ENCODE measurements at regions not wholly inside any gene's neighbourhood (a gene's known extent, or its start where the extent isn't known, plus 50 kb on each side); places are given as distances from the start of the nearest gene placed in this dataset.

- Histone ChIP-seq H3K36me3 (ENCODE audit: insufficient read depth, low read length) (no peaks in the 10 kb centered on the region), H3K4me2 (ENCODE audit: low read length) (no peak overlapping the region), H3K9ac (ENCODE audit: low read depth, low read length) (no peak overlapping the region), H3K9me3 (replicated peaks; ENCODE audit: low read length) (no peaks in the 10 kb centered on the region), H3K27me3 (ENCODE audit: control insufficient read depth, insufficient read depth, low read length) (no peaks in the 10 kb centered on the region), H3K4me3 (ENCODE audit: low read length) (no peak overlapping the region), H3K4me1 (ENCODE audit: control insufficient read depth, insufficient read depth, low read length) (no peaks in the 10 kb centered on the region)
Measured at GRCh38 chr16:64534180-64534780, 587.6 kb downstream of the CDH11 start.

GRCh38 chr16:64532691-64533090, 589.2 kb downstream of the CDH11 start:
- no peak overlapping the region for H3K4me2 ChIP-seq (ENCODE audit: low read length)
- H3K4me1 ChIP-seq (ENCODE audit: control insufficient read depth, insufficient read depth, low read length): no peaks in the 10 kb centered on the region
- no peaks in the 10 kb centered on the region for H3K36me3 ChIP-seq (ENCODE audit: insufficient read depth, low read length)
- H3K9ac ChIP-seq (ENCODE audit: low read depth, low read length): no peak overlapping the region
- no peaks in the 10 kb centered on the region for H3K9me3 ChIP-seq (replicated peaks; ENCODE audit: low read length)
- no peaks in the 10 kb centered on the region for H3K27me3 ChIP-seq (ENCODE audit: control insufficient read depth, insufficient read depth, low read length)
- H3K4me3 ChIP-seq (ENCODE audit: low read length): no peak overlapping the region

GRCh38 chr16:64532117-64532516, 589.7 kb downstream of the CDH11 start:
- Histone ChIP-seq H3K9ac (ENCODE audit: low read depth, low read length) (no peak overlapping the region), H3K9me3 (replicated peaks; ENCODE audit: low read length) (no peaks in the 10 kb centered on the region), H3K4me2 (ENCODE audit: low read length) (no peak overlapping the region), H3K4me1 (ENCODE audit: control insufficient read depth, insufficient read depth, low read length) (no peaks in the 10 kb centered on the region), H3K4me3 (ENCODE audit: low read length) (no peak overlapping the region), H3K36me3 (ENCODE audit: insufficient read depth, low read length) (no peaks in the 10 kb centered on the region), H3K27me3 (ENCODE audit: control insufficient read depth, insufficient read depth, low read length) (no peaks in the 10 kb centered on the region)

GRCh38 chr16:64531401-64531800, 590.5 kb downstream of the CDH11 start:
- no peak overlapping the region for H3K4me3 ChIP-seq (ENCODE audit: low read length)
- no peaks in the 10 kb centered on the region for H3K9me3 ChIP-seq (replicated peaks; ENCODE audit: low read length)
- H3K9ac ChIP-seq (ENCODE audit: low read depth, low read length): no peak overlapping the region
- no peaks in the 10 kb centered on the region for H3K27me3 ChIP-seq (ENCODE audit: control insufficient read depth, insufficient read depth, low read length)
- H3K36me3 ChIP-seq (ENCODE audit: insufficient read depth, low read length): no peaks in the 10 kb centered on the region
- no peaks in the 10 kb centered on the region for H3K4me1 ChIP-seq (ENCODE audit: control insufficient read depth, insufficient read depth, low read length)
- no peak overlapping the region for H3K4me2 ChIP-seq (ENCODE audit: low read length)

- Histone ChIP-seq H3K4me3 (ENCODE audit: low read length) (no peak overlapping the region), H3K9me3 (replicated peaks; ENCODE audit: low read length) (no peaks in the 10 kb centered on the region), H3K27me3 (ENCODE audit: control insufficient read depth, insufficient read depth, low read length) (no peaks in the 10 kb centered on the region), H3K4me1 (ENCODE audit: control insufficient read depth, insufficient read depth, low read length) (no peaks in the 10 kb centered on the region), H3K36me3 (ENCODE audit: insufficient read depth, low read length) (no peaks in the 10 kb centered on the region), H3K4me2 (ENCODE audit: low read length) (no peak overlapping the region), H3K9ac (ENCODE audit: low read depth, low read length) (no peak overlapping the region)
Measured at GRCh38 chr16:64522548-64522947, 599.3 kb downstream of the CDH11 start.

GRCh38 chr16:64513871-64514270, 608.0 kb downstream of the CDH11 start:
- H3K4me1 ChIP-seq (ENCODE audit: control insufficient read depth, insufficient read depth, low read length): no peaks in the 10 kb centered on the region
- H3K9ac ChIP-seq (ENCODE audit: low read depth, low read length): no peak overlapping the region
- H3K4me2 ChIP-seq (ENCODE audit: low read length): no peak overlapping the region
- H3K4me3 ChIP-seq (ENCODE audit: low read length): no peak overlapping the region
- H3K36me3 ChIP-seq (ENCODE audit: insufficient read depth, low read length): no peaks in the 10 kb centered on the region
- no peaks in the 10 kb centered on the region for H3K27me3 ChIP-seq (ENCODE audit: control insufficient read depth, insufficient read depth, low read length)
- H3K9me3 ChIP-seq (replicated peaks; ENCODE audit: low read length): no peaks in the 10 kb centered on the region

GRCh38 chr16:64507240-64508024, 614.4 kb downstream of the CDH11 start:
- H3K4me2 ChIP-seq (ENCODE audit: low read length): no peak overlapping the region
- no peak overlapping the region for H3K9ac ChIP-seq (ENCODE audit: low read depth, low read length)
- no peaks in the 10 kb centered on the region for H3K9me3 ChIP-seq (replicated peaks; ENCODE audit: low read length)
- no peaks in the 10 kb centered on the region for H3K36me3 ChIP-seq (ENCODE audit: insufficient read depth, low read length)
- no peak overlapping the region for H3K4me3 ChIP-seq (ENCODE audit: low read length)
- H3K27me3 ChIP-seq (ENCODE audit: control insufficient read depth, insufficient read depth, low read length): no peaks in the 10 kb centered on the region
- no peaks in the 10 kb centered on the region for H3K4me1 ChIP-seq (ENCODE audit: control insufficient read depth, insufficient read depth, low read length)

GRCh38 chr16:64499211-64499610, 622.7 kb downstream of the CDH11 start:
- Histone ChIP-seq H3K4me3 (ENCODE audit: low read length) (no peak overlapping the region), H3K9me3 (replicated peaks; ENCODE audit: low read length) (no peaks in the 10 kb centered on the region), H3K9ac (ENCODE audit: low read depth, low read length) (no peak overlapping the region), H3K4me2 (ENCODE audit: low read length) (no peak overlapping the region), H3K4me1 (ENCODE audit: control insufficient read depth, insufficient read depth, low read length) (no peaks in the 10 kb centered on the region), H3K27me3 (ENCODE audit: control insufficient read depth, insufficient read depth, low read length) (no peaks in the 10 kb centered on the region), H3K36me3 (ENCODE audit: insufficient read depth, low read length) (no peaks in the 10 kb centered on the region)

- Histone ChIP-seq H3K4me2 (ENCODE audit: low read length) (no peak overlapping the region), H3K9ac (ENCODE audit: low read depth, low read length) (no peak overlapping the region), H3K27me3 (ENCODE audit: control insufficient read depth, insufficient read depth, low read length) (no peaks in the 10 kb centered on the region), H3K4me1 (ENCODE audit: control insufficient read depth, insufficient read depth, low read length) (no peaks in the 10 kb centered on the region), H3K9me3 (replicated peaks; ENCODE audit: low read length) (no peaks in the 10 kb centered on the region), H3K4me3 (ENCODE audit: low read length) (no peak overlapping the region), H3K36me3 (ENCODE audit: insufficient read depth, low read length) (no peaks in the 10 kb centered on the region)
Measured at GRCh38 chr16:64498363-64498762, 623.5 kb downstream of the CDH11 start.

GRCh38 chr16:64493709-64494108, 628.2 kb downstream of the CDH11 start:
- Histone ChIP-seq H3K4me2 (ENCODE audit: low read length) (no peak overlapping the region), H3K4me3 (ENCODE audit: low read length) (no peak overlapping the region), H3K9me3 (replicated peaks; ENCODE audit: low read length) (no peaks in the 10 kb centered on the region), H3K36me3 (ENCODE audit: insufficient read depth, low read length) (no peaks in the 10 kb centered on the region), H3K27me3 (ENCODE audit: control insufficient read depth, insufficient read depth, low read length) (no peaks in the 10 kb centered on the region), H3K9ac (ENCODE audit: low read depth, low read length) (no peak overlapping the region), H3K4me1 (ENCODE audit: control insufficient read depth, insufficient read depth, low read length) (no peaks in the 10 kb centered on the region)

GRCh38 chr16:64489449-64489848, 632.4 kb downstream of the CDH11 start:
- H3K36me3 ChIP-seq (ENCODE audit: insufficient read depth, low read length): no peaks in the 10 kb centered on the region
- no peak overlapping the region for H3K4me2 ChIP-seq (ENCODE audit: low read length)

GRCh38 chr16:64486561-64486960, 635.3 kb downstream of the CDH11 start:
- Histone ChIP-seq H3K4me3 (ENCODE audit: low read length) (no peak overlapping the region), H3K4me1 (ENCODE audit: control insufficient read depth, insufficient read depth, low read length) (no peaks in the 10 kb centered on the region), H3K9ac (ENCODE audit: low read depth, low read length) (no peak overlapping the region), H3K4me2 (ENCODE audit: low read length) (no peak overlapping the region), H3K9me3 (replicated peaks; ENCODE audit: low read length) (no peaks in the 10 kb centered on the region), H3K27me3 (ENCODE audit: control insufficient read depth, insufficient read depth, low read length) (no peaks in the 10 kb centered on the region), H3K36me3 (ENCODE audit: insufficient read depth, low read length) (no peaks in the 10 kb centered on the region)

More at GRCh38 chr16:64489449-64489848, 632.4 kb downstream of the CDH11 start:
- Histone ChIP-seq H3K4me3 (ENCODE audit: low read length) (no peak overlapping the region), H3K4me1 (ENCODE audit: control insufficient read depth, insufficient read depth, low read length) (no peaks in the 10 kb centered on the region), H3K9me3 (replicated peaks; ENCODE audit: low read length) (no peaks in the 10 kb centered on the region), H3K9ac (ENCODE audit: low read depth, low read length) (no peak overlapping the region), H3K27me3 (ENCODE audit: control insufficient read depth, insufficient read depth, low read length) (no peaks in the 10 kb centered on the region)
